ENCODE measurements at regions not wholly inside any gene's neighbourhood (a gene's known extent, or its start where the extent isn't known, plus 50 kb on each side); places are given as distances from the start of the nearest gene placed in this dataset.
"Not testable (repeated sequence)": the region's sequence is repeated elsewhere in the genome, so short reads cannot be mapped to it uniquely, and the experiment has no call there.

- TF ChIP-seq EZH2 (IDR thresholded peaks at IDR 0.05; ENCODE audit: insufficient read depth, poor library complexity, severe bottlenecking); EZH2phosphoT487 (IDR thresholded peaks at IDR 0.05; ENCODE audit: insufficient read depth, low read depth): not testable (repeated sequence)
Observed at GRCh38 chr22:25480868-25481267, 83.6 kb upstream of the GRK3 start.

All from GM23248 (cell line).